CD1c-positive myeloid dendritic cell (primary cell): ENCODE measurements at regions not wholly inside any gene's neighbourhood (a gene's known extent, or its start where the extent isn't known, plus 50 kb on each side); places are given as distances from the start of the nearest gene placed in this dataset.
"Not testable (repeated sequence)": the region's sequence is repeated elsewhere in the genome, so short reads cannot be mapped to it uniquely, and the experiment has no call there.

Source experiments
- DNase-seq: peaks from one replicate; pipeline ENCODE4 v3.0.0-alpha.2; 2016; ENCODE audit errors: extremely low spot score

DNA sequence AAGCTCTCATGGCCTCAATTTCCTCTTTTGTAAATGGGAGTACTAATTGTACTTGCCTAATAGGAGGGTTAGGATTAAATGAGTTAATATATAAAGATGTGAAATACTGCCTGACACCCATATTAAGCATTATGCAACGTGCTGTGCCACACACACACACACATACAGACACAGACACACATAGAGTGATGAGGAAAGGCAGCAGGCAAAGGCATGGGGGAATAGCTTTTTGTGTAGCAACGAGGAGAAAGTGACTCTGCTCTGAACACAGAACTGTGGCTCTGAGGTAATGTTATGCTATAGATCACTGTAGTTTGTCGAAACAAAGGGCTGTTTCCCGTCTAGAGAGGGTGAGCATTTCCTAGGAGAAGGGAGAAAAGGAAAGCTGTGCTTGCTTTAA, 233.3 kb upstream of the SLCO3A1 start:
- no peak for DNase-seq

GRCh38 chr15:91622235-91622634, 231.3 kb upstream of the SLCO3A1 start:
- DNase-seq = no peak

- no peak for DNase-seq
Observed at GRCh38 chr15:91622711-91623342, 230.7 kb upstream of the SLCO3A1 start.

GRCh38 chr15:91624353-91624968, 229.0 kb upstream of the SLCO3A1 start:
- DNase-seq = no peak

DNA sequence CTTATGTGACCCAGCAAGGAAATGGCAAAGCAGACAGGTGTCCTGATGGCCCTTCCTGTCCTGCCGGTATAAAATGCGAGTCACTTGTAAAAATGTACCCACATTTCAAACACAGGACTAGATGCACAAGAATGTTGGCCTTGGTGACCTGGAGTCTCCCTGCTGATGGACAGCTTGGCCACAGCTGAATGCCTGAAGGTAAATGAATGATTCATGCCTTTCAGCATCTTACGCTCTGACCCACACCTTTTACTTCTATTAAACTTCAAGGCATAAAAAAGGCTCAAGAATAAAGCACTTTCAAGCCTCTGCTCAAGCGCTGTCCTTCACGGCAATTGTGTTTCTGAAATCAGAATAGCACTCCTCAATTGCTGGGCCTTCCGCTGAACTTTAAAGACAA, 228.0 kb upstream of the SLCO3A1 start:
- no peak for DNase-seq

- no peak for DNase-seq
Observed at GRCh38 chr15:91627473-91628278, 225.8 kb upstream of the SLCO3A1 start.

DNA sequence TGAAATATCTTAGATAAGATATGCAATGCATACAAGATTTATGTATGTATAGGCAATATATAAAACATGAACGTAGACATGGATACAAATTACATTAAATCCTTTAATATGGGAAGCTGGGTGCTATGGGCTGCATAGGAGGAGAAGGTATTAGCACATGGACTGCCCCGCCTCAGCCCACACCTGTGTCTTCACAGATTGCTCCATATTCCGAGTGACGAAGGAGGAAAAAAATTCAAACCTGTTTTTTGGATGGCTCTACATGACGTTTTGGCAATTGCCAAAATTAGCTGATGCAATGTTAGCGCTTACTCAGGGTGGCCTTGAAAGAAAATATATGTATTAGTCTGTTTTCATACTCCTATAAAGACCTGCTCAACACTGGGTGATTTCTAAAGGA, 223.4 kb upstream of the SLCO3A1 start:
- DNase-seq = no peak

DNA sequence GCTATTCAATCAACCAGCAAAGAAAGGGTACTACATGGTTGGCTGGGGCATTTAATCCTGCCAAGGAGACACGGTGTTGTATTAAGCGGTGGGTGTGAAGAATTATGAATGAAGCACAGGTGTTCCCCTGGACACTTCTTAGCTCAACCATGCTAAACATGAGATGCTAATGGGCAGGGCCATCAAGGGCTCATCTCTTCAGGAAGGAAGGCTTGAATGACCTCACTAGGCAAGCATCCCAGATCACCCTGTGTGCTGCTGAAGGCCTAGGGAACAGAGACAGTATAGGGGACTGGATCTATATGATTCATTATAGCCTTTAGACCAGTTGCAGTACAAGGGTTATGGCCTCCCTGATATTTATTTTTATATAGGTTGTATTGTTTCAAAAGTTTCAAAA, 221.3 kb upstream of the SLCO3A1 start:
- DNase-seq = no peak

GRCh38 chr15:91632981-91633380, 220.5 kb upstream of the SLCO3A1 start:
- DNase-seq = no peak

- DNase-seq = no peak
Observed at GRCh38 chr15:91634179-91634578, 219.3 kb upstream of the SLCO3A1 start.

GRCh38 chr15:91635080-91635479, 218.4 kb upstream of the SLCO3A1 start:
- DNase-seq = no peak

- no peak for DNase-seq
Observed at GRCh38 chr15:91635641-91636040, 217.9 kb upstream of the SLCO3A1 start.

GRCh38 chr15:91649016-91649415, 204.5 kb upstream of the SLCO3A1 start:
- DNase-seq = no peak

DNA sequence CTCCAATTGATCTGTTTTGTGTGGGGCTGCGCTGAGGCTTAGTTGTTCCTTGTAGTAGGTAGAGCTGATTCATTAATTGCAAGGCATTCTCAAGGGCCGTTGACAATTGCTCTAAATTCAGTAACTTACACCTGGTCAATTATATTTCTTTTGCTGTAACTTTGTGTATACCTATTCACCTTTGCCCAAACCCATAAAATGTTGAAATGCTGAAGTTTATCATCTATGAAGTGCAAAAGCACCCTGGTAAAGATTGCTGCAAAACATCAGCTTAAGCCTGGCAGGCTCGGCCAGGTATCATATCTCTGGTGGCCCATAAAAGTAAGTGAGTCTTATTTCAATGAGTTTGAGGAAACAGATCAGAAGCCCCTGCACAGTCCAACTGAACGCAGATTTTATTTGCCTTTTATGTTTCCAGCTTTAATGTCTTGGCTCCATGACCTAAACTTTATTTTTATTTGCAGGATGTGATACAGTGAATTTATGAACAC, 203.6 kb upstream of the SLCO3A1 start:
- DNase-seq = no peak

DNA sequence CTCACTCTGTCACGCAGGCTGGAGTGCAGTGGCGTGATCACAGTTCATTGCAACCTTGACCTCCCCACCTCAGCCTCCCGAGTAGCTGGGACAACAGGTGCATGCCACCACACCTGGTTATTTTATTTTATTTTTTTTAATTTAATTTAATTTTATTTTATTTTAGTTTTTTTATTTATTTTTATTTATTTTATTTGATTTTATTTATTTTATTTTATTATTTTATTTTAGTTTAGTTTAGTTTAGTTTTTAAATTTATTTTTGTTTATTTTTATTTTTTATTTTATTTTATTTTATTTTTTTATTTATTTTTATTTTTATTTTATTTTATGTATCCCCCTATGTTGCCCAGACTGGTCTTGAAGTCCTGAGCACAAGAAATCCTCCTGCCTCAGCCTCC, 202.3 kb upstream of the SLCO3A1 start:
- no peak for DNase-seq

DNA sequence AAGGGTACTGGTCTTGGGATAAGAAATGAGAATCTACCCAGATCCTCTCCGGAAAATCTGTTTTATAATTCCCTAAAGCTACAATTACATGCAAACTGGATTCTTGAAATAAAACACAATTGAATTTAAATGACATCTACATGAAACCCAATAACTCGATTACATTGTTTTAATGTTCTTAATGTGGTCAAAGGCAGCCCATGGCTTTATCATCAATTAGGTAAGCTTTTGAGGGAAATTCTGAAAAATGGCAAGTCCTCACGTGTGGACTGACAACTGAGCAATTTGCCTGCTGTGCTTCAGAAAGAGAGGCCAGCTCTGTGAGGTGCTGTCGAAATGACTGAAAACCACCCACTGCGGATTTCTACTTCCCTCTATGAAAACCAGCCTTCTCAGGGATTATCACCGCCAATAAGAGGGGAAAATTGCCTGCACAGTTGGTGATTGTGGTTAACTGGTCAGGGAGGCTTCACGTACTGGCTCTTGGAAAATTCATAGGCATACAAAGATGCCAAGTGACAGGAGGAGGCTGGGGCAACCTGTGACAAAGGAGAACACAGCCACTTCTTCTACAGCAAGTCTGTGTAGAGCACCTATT, 200.8 kb upstream of the SLCO3A1 start:
- no peak for DNase-seq

- DNase-seq = not testable (repeated sequence)
Observed at GRCh38 chr15:91655563-91656290, 197.8 kb upstream of the SLCO3A1 start.

DNA sequence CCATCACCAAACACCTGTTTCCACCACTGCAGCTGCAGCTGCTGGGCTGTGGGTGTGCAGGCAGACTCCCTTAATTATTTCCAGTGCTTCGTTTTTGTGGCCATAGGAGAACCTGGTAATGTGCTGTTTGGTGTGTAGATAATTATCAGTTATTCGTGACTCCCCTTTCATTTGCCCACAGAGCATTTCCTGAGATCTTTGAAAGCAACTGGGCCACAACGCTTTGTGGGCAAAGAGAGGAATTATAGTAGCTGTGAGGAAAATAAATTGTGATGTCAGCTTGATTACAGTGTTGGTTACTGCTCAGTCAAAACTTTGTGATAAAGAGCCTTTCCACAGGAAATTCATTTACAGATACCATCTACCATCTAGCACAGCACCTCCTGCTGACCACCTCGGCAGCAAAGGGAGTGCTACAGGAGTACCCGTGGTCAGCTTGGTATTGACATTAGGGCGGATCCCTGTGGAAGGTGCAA, 193.3 kb upstream of the SLCO3A1 start:
- no peak for DNase-seq

GRCh38 chr15:91664224-91664836, 189.2 kb upstream of the SLCO3A1 start:
- no peak for DNase-seq

- no peak for DNase-seq
Observed at GRCh38 chr15:91665212-91665611, 188.3 kb upstream of the SLCO3A1 start.

- DNase-seq = no peak
Observed at GRCh38 chr15:91668370-91668769, 185.1 kb upstream of the SLCO3A1 start.
